ENCODE measurements at regions not wholly inside any gene's neighbourhood (a gene's known extent, or its start where the extent isn't known, plus 50 kb on each side); places are given as distances from the start of the nearest gene placed in this dataset.

DNA sequence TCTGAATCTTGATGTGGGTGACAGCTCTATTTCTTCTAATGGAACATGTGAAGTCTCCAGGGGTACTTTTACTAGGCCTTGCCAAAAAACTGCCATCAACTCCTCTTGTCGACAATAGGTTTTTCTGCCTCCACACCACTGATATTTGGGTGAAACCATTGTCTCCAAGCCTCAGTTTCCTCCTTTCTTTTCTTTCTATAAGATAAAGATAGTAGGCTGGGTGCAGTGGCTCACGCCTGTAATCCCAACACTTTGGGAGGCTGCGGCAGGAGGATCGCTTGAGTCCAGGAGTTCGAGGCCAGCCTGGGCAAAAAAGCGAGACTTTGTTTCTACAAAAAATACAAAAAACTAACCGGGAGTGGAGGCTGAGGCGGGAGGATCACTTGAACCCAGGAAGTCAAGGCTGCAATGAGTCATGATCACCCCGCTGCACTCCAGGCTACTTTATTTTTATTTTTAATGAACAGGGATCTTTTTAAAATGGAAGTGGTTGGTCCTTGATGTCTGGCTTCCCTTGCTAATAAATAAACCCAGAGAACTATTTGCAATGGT lies 159.9 kb upstream of the TNFAIP3 start:
- Histone ChIP-seq H3K36me3 (no peaks in the 10 kb centered on the region), H3K27me3 (no peaks in the 10 kb centered on the region), H3K27ac (no peak overlapping the region), H3K4me3 (no peak overlapping the region), H3K4me1 (peaks cover 16% of the 10 kb centered on the region), H3K9me3 (no peaks in the 10 kb centered on the region)
- no peak for DNase-seq (ENCODE audit: low spot score in 2 of 2)
- TF ChIP-seq EP300 (IDR thresholded peaks at IDR 0.05) = no peak
- TF ChIP-seq POLR2A (IDR thresholded peaks at IDR 0.05) = no peak
- no peak for TF ChIP-seq POLR2AphosphoS5 (IDR thresholded peaks at IDR 0.05)
- TF ChIP-seq, protein P1, sequence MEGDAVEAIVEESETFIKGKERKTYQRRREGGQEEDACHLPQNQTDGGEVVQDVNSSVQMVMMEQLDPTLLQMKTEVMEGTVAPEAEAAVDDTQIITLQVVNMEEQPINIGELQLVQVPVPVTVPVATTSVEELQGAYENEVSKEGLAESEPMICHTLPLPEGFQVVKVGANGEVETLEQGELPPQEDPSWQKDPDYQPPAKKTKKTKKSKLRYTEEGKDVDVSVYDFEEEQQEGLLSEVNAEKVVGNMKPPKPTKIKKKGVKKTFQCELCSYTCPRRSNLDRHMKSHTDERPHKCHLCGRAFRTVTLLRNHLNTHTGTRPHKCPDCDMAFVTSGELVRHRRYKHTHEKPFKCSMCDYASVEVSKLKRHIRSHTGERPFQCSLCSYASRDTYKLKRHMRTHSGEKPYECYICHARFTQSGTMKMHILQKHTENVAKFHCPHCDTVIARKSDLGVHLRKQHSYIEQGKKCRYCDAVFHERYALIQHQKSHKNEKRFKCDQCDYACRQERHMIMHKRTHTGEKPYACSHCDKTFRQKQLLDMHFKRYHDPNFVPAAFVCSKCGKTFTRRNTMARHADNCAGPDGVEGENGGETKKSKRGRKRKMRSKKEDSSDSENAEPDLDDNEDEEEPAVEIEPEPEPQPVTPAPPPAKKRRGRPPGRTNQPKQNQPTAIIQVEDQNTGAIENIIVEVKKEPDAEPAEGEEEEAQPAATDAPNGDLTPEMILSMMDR (IDR thresholded peaks at IDR 0.05) = no peak
- 89% methylated on average over 9 of the region's 9 CpGs for WGBS

DNA sequence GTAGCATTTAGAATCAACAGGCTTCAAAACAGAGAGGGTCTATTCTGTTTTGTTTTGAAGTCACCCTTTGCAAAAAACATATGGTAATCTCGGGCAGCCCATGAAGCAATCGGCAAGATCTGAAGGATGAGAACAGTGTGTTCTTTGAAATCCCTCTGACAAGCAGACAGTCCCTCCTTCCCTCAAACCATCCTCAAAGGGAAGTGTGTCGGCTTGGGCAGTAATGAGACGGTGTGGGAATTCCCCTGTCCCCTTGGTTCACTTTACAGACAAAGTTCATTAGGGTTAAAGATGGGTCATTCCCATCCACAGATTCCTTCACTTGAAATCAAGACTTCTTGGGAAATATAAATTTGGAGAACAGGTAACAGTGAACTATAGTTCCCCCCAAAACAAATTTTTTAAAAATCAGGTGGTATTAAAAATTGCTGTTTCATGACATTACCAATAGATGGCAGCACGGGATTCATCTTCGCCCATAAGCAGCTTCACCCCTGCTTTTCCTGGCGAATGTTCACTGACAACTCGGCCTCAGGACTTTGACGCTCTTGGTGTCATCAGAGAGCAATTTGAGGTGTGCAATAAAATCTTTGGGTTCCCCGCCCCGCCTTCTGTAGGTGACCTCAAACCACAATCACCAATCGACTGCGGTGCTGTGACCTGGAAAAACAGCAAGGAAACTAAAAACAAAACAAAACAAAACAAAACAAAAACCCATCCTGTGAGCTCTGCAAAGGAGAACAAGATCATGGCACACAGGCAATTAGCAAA lies 159.3 kb upstream of the TNFAIP3 start:
- no peaks in the 10 kb centered on the region for H3K27me3 ChIP-seq
- peak in 1 of 2 donors; percentile 78 for DNase-seq (ENCODE audit: low spot score in 2 of 2)
- H3K4me1 ChIP-seq = peaks cover 16% of the 10 kb centered on the region
- WGBS = 5% methylated on average over 13 of the region's 13 CpGs
- no peaks in the 10 kb centered on the region for H3K36me3 ChIP-seq
- no peak overlapping the region for H3K27ac ChIP-seq
- TF ChIP-seq EP300 (IDR thresholded peaks at IDR 0.05) (no peak), POLR2A (IDR thresholded peaks at IDR 0.05) (no peak), POLR2AphosphoS5 (IDR thresholded peaks at IDR 0.05) (peak in 1 of 3 donors; percentile 60)
- TF ChIP-seq, protein P1 (IDR thresholded peaks at IDR 0.05) = peak; percentile 66 to 68
- H3K9me3 ChIP-seq = no peaks in the 10 kb centered on the region
- H3K4me3 ChIP-seq = no peak overlapping the region

DNA sequence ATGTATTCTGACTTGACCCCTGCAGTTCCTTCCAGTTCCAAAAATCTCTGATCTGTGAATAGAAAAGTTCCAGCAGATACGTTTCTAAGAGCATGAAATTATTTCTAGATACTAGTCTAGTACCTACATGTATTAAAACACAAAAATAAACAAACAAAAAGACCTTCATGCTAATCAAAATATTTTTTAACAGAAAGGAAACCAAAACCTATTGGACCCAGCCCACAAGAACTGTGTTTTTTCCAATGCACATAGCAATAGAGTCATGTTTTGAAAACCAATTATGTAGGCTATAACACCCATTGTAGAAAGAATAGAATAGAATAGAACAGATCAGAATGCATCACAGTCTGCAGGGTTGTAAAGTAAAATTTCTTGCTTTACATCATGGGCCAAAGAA lies 158.6 kb upstream of the TNFAIP3 start:
- H3K4me3 ChIP-seq = no peak overlapping the region
- no peaks in the 10 kb centered on the region for H3K27me3 ChIP-seq
- H3K36me3 ChIP-seq = no peaks in the 10 kb centered on the region
- no peak for DNase-seq (ENCODE audit: low spot score in 2 of 2)
- TF ChIP-seq EP300 (IDR thresholded peaks at IDR 0.05) (no peak), POLR2AphosphoS5 (IDR thresholded peaks at IDR 0.05) (no peak), POLR2A (IDR thresholded peaks at IDR 0.05) (no peak)
- TF ChIP-seq, protein P1 (IDR thresholded peaks at IDR 0.05) = no peak
- WGBS = 49% methylated on average over 1 of the region's 1 CpG
- no peaks in the 10 kb centered on the region for H3K9me3 ChIP-seq
- H3K27ac ChIP-seq = no peak overlapping the region
- H3K4me1 ChIP-seq = peaks cover 16% of the 10 kb centered on the region

DNA sequence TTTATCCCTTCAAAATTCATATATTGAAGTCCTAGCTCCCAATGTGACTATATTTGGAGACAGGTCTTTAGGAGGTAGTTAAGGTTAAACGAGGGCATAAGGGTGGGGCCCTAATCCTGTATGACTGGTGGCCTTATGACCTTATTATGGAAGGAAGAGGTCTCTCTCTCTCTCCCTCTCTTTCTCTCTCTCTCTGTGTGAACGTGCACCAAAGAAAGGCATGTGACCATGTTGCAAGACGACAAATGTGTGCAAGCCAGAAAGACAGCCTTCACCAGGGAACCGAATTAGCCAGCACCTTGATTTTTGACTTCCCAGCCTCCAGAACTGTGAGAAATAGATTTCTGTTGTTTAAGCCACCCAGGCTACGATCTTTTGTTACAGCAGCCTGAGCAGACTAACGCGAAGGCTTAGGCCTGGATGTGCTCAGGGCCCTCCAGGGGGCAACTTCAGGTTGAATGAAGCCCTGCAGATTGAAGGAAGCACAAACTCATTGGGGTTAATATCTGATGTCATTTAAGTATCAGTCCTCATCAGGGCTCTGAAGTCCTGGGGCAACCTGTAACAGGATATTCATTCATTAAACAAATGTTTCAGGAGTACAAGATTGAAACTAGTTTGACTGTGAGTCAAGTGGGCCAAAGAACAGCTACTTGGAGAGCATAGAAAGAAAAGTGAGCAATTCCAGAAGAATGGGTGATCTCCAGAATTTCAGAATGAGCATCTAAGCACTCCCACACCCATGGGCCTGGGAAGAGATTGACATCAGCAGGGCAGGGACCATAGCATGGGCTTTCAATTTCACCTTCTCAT lies 157.4 kb upstream of the TNFAIP3 start:
- Histone ChIP-seq H3K27ac (no peak overlapping the region), H3K9me3 (no peaks in the 10 kb centered on the region), H3K4me3 (no peak overlapping the region), H3K4me1 (peaks cover 16% of the 10 kb centered on the region), H3K36me3 (no peaks in the 10 kb centered on the region), H3K27me3 (no peaks in the 10 kb centered on the region)
- 85% methylated on average over 7 of the region's 7 CpGs for WGBS
- TF ChIP-seq POLR2A (IDR thresholded peaks at IDR 0.05) = no peak
- TF ChIP-seq EP300 (IDR thresholded peaks at IDR 0.05) = no peak
- TF ChIP-seq, protein P1 (IDR thresholded peaks at IDR 0.05) = no peak
- no peak for TF ChIP-seq POLR2AphosphoS5 (IDR thresholded peaks at IDR 0.05)
- DNase-seq (ENCODE audit: low spot score in 2 of 2) = no peak

DNA sequence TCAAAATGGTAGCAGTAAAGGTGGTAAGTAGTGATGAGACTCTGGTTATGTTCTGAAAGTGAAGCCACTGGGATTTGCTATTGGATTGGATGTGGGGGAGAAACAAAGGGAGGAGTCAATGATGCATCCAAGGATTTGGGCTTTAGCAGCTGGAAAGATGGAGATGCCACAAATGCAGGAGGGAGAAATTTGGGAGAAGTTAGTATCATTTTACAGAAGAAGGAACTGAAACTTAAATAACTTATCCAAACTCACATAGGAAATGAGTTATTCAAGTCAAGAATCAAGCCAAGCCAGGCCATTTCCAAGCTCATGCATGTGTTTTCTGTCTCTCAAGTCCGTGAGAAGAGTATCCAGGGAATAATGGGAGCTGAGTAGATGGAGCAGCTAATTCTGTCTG lies 155.1 kb upstream of the TNFAIP3 start:
- peaks cover 11% of the 10 kb centered on the region for H3K4me1 ChIP-seq
- H3K36me3 ChIP-seq = no peaks in the 10 kb centered on the region
- TF ChIP-seq, protein P1 (IDR thresholded peaks at IDR 0.05) = no peak
- TF ChIP-seq POLR2AphosphoS5 (IDR thresholded peaks at IDR 0.05) = no peak
- TF ChIP-seq POLR2A (IDR thresholded peaks at IDR 0.05) = no peak
- no peak for TF ChIP-seq EP300 (IDR thresholded peaks at IDR 0.05)
- no peak overlapping the region for H3K27ac ChIP-seq
- H3K27me3 ChIP-seq = no peaks in the 10 kb centered on the region
- no peak overlapping the region for H3K4me3 ChIP-seq
- H3K9me3 ChIP-seq = no peaks in the 10 kb centered on the region
- 68% methylated on average over 1 of the region's 1 CpG for WGBS
- no peak for DNase-seq (ENCODE audit: low spot score in 2 of 2)
